RWPE2 (cell line): ENCODE measurements at regions not wholly inside any gene's neighbourhood (a gene's known extent, or its start where the extent isn't known, plus 50 kb on each side); places are given as distances from the start of the nearest gene placed in this dataset.

ENCODE experiments used
- ATAC-seq: fragments of 200-7000 bp; cut with Tn5 transposase; 3 replicates; pipeline ENCODE4 v1.9.1; 2021; ENCODE audit warnings: low read depth
- DNase-seq: peaks from one replicate; pipeline ENCODE4 v3.0.0-alpha.2; 2020; ENCODE audit warnings: low spot score
- H3K27ac ChIP-seq: fragments of 450-650 bp; 2 replicates; pipeline ENCODE4 v1.5.1; 2017; ENCODE audit warnings: mild to moderate bottlenecking; ENCODE audit not compliant: poor library complexity, severe bottlenecking
- H3K27me3 ChIP-seq: fragments of 250-450 bp; sonication (Bioruptor Pico); 2 replicates; pipeline ENCODE4 v1.5.1; 2021; ENCODE audit warnings: mild to moderate bottlenecking, moderate library complexity; ENCODE audit not compliant: insufficient read depth, poor library complexity, severe bottlenecking
- H3K36me3 ChIP-seq: fragments of 250-450 bp; sonication (Bioruptor Pico); 2 replicates; pipeline ENCODE4 v1.5.1; 2020; ENCODE audit warnings: low read depth, mild to moderate bottlenecking, moderate library complexity
- H3K4me1 ChIP-seq: fragments of 250-450 bp; sonication (Bioruptor Pico); 2 replicates; pipeline ENCODE4 v1.5.1; 2021; ENCODE audit warnings: mild to moderate bottlenecking, moderate library complexity; ENCODE audit not compliant: insufficient read depth, poor library complexity, severe bottlenecking
- H3K4me3 ChIP-seq: fragments of 250-450 bp; sonication (Bioruptor Pico); 2 replicates; pipeline ENCODE4 v1.5.1; 2021; ENCODE audit warnings: mild to moderate bottlenecking, moderate library complexity; ENCODE audit not compliant: severe bottlenecking
- H3K9me3 ChIP-seq: fragments of 250-450 bp; sonication (Bioruptor Pico); 2 replicates; pipeline ENCODE4 v1.5.1; 2021; ENCODE audit warnings: mild to moderate bottlenecking, moderate library complexity; ENCODE audit not compliant: severe bottlenecking
- CTCF ChIP-seq: fragments of 450-650 bp; IDR thresholded peaks from one replicate; pipeline ENCODE4 v1.5.1; 2017; ENCODE audit warnings: mild to moderate bottlenecking, moderate library complexity; ENCODE audit not compliant: poor library complexity, severe bottlenecking

- DNase-seq = no peak
- H3K27ac ChIP-seq = no peak overlapping the region
- no peaks in the 10 kb centered on the region for H3K36me3 ChIP-seq
- no peaks in the 10 kb centered on the region for H3K9me3 ChIP-seq
- ATAC-seq = no peak
- TF ChIP-seq CTCF = no peak
- no peaks in the 10 kb centered on the region for H3K4me1 ChIP-seq
- H3K4me3 ChIP-seq = no peak overlapping the region
- H3K27me3 ChIP-seq = no peaks in the 10 kb centered on the region
Measured at GRCh38 chr12:97347956-97348355, 114.6 kb upstream of the RMST start.

GRCh38 chr12:97358361-97358760, 104.2 kb upstream of the RMST start:
- no peak for TF ChIP-seq CTCF
- ATAC-seq (no peak), DNase-seq (no peak)
- H3K9me3 ChIP-seq = no peaks in the 10 kb centered on the region
- no peak overlapping the region for H3K27ac ChIP-seq
- no peak overlapping the region for H3K4me3 ChIP-seq
- H3K36me3 ChIP-seq = no peaks in the 10 kb centered on the region
- H3K4me1 ChIP-seq = no peaks in the 10 kb centered on the region
- H3K27me3 ChIP-seq = no peaks in the 10 kb centered on the region

GRCh38 chr12:97359021-97359690, 103.4 kb upstream of the RMST start:
- ATAC-seq = no peak
- no peak for DNase-seq
- Histone ChIP-seq H3K27me3 (no peaks in the 10 kb centered on the region), H3K27ac (no peak overlapping the region), H3K9me3 (no peaks in the 10 kb centered on the region), H3K36me3 (no peaks in the 10 kb centered on the region), H3K4me1 (no peaks in the 10 kb centered on the region), H3K4me3 (no peak overlapping the region)
- TF ChIP-seq CTCF = no peak

- no peak overlapping the region for H3K4me3 ChIP-seq
- no peaks in the 10 kb centered on the region for H3K36me3 ChIP-seq
- no peaks in the 10 kb centered on the region for H3K9me3 ChIP-seq
- ATAC-seq (no peak), DNase-seq (no peak)
- H3K27me3 ChIP-seq = no peaks in the 10 kb centered on the region
- TF ChIP-seq CTCF = no peak
- H3K27ac ChIP-seq = no peak overlapping the region
- H3K4me1 ChIP-seq = no peaks in the 10 kb centered on the region
Measured at GRCh38 chr12:97363693-97364092, 98.9 kb upstream of the RMST start.

GRCh38 chr12:97368462-97369163, 94.0 kb upstream of the RMST start:
- Histone ChIP-seq H3K27ac (no peak overlapping the region), H3K27me3 (no peaks in the 10 kb centered on the region), H3K36me3 (no peaks in the 10 kb centered on the region), H3K4me1 (no peaks in the 10 kb centered on the region), H3K4me3 (no peak overlapping the region), H3K9me3 (no peaks in the 10 kb centered on the region)
- ATAC-seq = 0 out of 3 replicates have a peak, but pooled peaks have one; percentile 19
- no peak for TF ChIP-seq CTCF
- DNase-seq = no peak
